ENCODE measurements at regions not wholly inside any gene's neighbourhood (a gene's known extent, or its start where the extent isn't known, plus 50 kb on each side); places are given as distances from the start of the nearest gene placed in this dataset.
"Not testable (repeated sequence)": the region's sequence is repeated elsewhere in the genome, so short reads cannot be mapped to it uniquely, and the experiment has no call there.

DNA sequence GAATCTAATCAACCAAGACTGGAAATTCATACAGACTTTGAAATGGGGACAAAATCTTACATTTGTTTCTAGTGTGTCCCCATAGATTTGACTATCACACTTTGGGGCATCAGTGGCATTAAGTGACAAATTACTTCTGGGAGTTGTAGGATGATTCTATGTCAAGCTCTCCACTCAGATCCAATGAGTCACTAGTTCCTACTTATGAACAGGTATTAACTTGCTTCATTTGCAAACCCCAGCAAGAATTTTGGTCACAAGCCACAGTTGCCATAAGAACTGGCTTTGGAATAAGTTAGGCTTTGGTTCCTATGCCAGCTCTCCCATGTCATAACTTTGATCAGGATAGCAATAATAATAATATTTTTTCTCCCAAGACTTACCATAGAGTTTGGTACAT, 77.6 kb upstream of the PTPRK start:
- no peak for DNase-seq (ENCODE audit: low read depth)
- no peak overlapping the region for H3K4me3 ChIP-seq (ENCODE audit: low read depth, low read length)
- TF ChIP-seq, protein P1, sequence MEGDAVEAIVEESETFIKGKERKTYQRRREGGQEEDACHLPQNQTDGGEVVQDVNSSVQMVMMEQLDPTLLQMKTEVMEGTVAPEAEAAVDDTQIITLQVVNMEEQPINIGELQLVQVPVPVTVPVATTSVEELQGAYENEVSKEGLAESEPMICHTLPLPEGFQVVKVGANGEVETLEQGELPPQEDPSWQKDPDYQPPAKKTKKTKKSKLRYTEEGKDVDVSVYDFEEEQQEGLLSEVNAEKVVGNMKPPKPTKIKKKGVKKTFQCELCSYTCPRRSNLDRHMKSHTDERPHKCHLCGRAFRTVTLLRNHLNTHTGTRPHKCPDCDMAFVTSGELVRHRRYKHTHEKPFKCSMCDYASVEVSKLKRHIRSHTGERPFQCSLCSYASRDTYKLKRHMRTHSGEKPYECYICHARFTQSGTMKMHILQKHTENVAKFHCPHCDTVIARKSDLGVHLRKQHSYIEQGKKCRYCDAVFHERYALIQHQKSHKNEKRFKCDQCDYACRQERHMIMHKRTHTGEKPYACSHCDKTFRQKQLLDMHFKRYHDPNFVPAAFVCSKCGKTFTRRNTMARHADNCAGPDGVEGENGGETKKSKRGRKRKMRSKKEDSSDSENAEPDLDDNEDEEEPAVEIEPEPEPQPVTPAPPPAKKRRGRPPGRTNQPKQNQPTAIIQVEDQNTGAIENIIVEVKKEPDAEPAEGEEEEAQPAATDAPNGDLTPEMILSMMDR (IDR thresholded peaks at IDR 0.05; ENCODE audit: insufficient read depth, low read depth, low read length) = no peak

DNA sequence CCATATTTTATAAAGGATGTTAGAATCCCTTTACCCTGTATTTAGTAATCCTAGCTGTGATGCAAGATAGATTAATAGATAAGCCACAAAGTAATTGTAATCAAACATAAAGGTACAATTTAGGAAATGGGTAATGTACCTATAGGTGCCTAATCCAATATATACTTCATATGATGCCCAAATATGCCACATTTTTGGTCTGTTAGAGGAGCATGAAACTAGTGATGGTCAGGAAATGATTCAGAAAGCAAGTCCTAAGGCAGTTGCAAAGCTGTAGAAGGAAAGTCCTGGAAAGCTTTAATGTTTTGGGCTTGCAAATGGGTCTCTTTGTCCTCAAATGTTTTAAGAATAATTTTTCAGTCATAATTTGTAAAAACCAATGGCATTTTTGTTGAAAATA, 76.6 kb upstream of the PTPRK start:
- no peak for DNase-seq (ENCODE audit: low read depth)
- H3K4me3 ChIP-seq (ENCODE audit: low read depth, low read length) = no peak overlapping the region
- TF ChIP-seq, protein P1 (IDR thresholded peaks at IDR 0.05; ENCODE audit: insufficient read depth, low read depth, low read length) = no peak

DNA sequence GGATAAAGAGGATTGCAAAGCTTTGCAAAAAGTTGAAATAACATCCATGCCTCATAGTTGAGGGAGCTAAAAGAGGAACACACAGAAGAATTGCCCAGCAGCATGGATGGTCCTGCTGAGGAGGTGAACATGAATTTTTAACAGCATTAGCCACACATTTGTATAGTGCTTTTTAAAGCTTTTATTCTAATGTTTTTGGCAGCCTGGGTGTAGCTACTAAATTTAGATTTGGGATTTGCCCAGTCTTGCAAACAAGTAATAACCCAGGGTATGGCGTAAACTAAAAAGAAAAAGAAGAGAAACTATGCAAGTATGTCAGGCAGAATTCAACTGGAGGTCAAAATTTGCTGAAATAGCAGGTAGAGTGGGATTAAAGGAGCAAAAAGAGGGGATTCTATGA, 75.1 kb upstream of the PTPRK start:
- TF ChIP-seq, protein P1 (IDR thresholded peaks at IDR 0.05; ENCODE audit: insufficient read depth, low read depth, low read length) = no peak
- H3K4me3 ChIP-seq (ENCODE audit: low read depth, low read length) = no peak overlapping the region
- DNase-seq (ENCODE audit: low read depth) = no peak

DNA sequence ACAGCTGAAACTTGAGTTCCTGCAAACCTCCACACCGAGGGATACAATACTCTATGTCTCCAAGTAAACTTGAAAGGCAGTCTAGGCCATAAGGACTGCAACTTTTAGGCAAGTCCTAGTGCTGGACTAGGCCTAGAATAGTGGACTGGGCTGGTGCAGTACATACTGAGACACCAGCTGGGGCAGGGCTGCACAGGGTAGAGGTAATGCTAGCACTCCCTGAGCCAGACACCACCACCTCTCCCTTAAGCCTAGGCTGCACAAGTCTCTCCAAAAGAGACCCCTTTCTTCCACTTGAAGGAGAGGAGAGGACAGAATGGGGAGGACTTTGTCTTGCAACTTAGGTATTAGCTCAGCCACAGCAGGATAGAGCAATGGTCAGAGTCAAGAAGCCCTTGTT, 65.7 kb upstream of the PTPRK start:
- H3K4me3 ChIP-seq (ENCODE audit: low read depth, low read length) = no peak overlapping the region
- TF ChIP-seq, protein P1 (IDR thresholded peaks at IDR 0.05; ENCODE audit: insufficient read depth, low read depth, low read length) = no peak
- no peak for DNase-seq (ENCODE audit: low read depth)

DNA sequence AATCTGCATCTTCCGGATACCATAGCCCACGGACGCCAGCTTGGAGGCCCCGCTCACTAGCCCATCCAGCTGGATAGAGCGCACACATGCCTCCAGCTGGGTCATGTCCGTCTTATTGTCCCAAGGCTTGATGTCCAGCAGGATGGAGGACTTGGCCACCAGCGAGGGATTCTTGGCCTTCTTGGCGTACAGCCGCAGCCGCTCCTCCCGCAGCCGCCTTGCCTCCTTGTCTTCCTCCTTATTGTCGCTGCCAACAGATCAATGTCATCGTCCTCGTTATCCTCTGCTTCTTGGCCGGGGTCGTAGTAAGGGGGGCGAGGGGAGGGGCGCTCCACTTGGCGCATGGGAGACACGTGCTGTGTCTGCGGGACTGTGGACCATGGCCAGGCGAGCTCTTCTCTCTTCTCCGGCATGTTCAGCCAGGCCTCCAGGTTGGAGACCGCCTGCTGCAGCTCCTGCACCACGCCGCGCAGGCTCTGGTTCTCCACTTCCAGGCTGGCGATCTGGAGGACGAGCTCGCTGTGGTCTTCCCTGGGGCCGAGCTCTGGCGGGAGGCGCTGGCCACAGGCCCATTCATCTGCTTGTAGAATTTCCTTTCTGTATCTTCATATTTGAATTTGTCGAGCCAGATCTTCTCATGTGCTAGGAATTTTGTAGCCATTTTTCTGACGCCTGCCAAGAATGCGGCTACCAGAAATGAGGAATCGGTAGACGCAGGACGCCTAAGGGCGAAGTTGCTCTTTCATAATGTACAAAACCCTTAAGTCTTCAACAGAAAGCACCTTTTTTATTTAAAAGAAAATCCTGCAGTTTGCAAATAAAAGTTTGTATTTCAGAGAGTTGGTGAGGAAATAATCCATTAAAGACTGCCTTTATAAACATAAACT, 60.1 kb upstream of the PTPRK start:
- TF ChIP-seq, protein P1 (IDR thresholded peaks at IDR 0.05; ENCODE audit: insufficient read depth, low read depth, low read length) = no peak
- H3K4me3 ChIP-seq (ENCODE audit: low read depth, low read length) = no peak overlapping the region
- DNase-seq (ENCODE audit: low read depth) = no peak

DNA sequence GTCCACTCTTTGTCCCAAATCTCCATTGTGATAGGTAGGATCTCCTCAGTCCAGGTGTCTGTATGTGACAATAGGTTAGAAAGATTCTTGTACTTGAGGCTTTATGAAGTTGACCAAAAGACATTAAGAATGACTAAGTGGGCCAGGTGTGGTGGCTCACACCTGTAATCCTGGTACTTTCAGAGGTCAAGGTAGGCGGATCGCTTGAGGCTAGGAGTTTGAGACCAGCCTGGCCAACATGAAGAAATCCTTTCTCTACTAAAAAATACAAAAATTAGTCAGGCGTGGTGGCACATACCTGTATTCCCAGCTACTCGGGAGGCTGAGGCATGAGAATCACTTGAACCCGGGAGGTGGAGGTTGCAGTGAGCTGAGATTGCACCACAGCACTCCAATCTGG, 54.9 kb upstream of the PTPRK start:
- not testable (repeated sequence) for DNase-seq (ENCODE audit: low read depth); H3K4me3 ChIP-seq (ENCODE audit: low read depth, low read length)

DNA sequence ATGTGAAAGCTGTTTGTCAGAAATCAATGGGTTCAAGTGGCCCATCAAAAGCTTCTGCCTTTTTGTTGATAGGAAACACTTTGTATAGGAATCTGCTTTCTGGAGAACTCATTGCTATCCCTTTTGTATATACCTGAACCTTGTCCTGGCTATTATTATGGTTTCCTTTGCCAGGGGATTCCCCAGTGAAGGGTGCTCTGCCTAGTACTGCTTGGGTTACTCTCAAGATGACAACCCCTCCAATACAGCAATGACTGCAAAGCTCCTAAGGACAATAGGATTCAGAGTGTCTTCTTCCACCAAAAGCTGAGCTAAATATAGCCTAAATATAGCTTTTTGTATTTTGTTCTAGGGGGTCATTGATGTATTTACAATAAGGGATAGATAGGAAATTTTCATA, 54.0 kb upstream of the PTPRK start:
- no peak for DNase-seq (ENCODE audit: low read depth)
- H3K4me3 ChIP-seq (ENCODE audit: low read depth, low read length) = no peak overlapping the region
- TF ChIP-seq, protein P1 (IDR thresholded peaks at IDR 0.05; ENCODE audit: insufficient read depth, low read depth, low read length) = no peak
